ENCODE measurements at regions not wholly inside any gene's neighbourhood (a gene's known extent, or its start where the extent isn't known, plus 50 kb on each side); places are given as distances from the start of the nearest gene placed in this dataset.

DNA sequence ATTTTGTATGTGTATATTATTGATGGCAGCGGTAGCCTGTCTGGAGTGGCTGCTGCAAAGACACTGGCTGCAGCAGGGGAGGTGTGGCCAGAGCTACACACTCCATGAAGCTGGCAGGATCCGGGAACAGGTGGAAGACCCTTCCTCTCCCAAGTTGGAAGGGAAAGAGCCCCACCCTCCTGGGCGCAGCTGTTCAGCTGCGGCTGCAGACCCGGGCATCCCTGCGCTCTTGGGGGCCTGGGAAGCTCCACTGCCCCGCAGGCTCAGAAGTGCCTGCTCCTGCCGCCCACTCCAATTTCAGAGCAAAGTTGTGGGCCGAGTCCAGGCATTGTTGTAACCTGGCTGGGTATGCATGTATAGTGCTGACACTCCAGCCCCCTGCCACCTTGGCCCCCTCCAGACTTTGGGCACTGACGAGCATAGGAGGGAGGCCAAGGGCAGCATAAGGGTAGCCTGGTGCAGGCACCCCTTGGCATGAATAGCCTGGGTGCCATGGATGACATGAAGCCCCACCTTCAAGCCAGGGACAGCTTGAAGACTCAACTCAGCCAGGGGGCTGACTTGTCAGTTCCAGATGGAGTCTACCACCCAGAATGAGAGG, 90.7 kb upstream of the TMEM168 start:
- DNase-seq (ENCODE audit: low spot score) (no peak), ATAC-seq (no peak)
- CTCF ChIA-PET, result interaction anchor here (2.6 kb wide), 1 partner anchor 12 kb away, joined by 17 read pairs; no protein-coding TSS in a partner anchor
- H3K4me3 Mint-ChIP-seq, result no peak overlapping the region
- no peak overlapping the region for H3K27ac Mint-ChIP-seq
- no peak for TF ChIP-seq FOXP1 (CRISPR knock-in tag; IDR thresholded peaks at IDR 0.05; ENCODE audit: borderline replicate concordance)
- no peaks in the 10 kb centered on the region; the same call in 1 of the 2 replicates for H3K4me1 Mint-ChIP-seq
- POLR2A ChIA-PET, result no interaction called here
- H3K36me3 Mint-ChIP-seq, result peaks cover 17% of the 10 kb centered on the region
- H3K9me3 Mint-ChIP-seq, result peaks cover 12% of the 10 kb centered on the region
- no peaks in the 10 kb centered on the region for H3K27me3 Mint-ChIP-seq (ENCODE audit: low read depth)

GRCh38 chr7:112877691-112878460, 87.7 kb upstream of the TMEM168 start:
- CTCF ChIA-PET, result interaction anchor here (2.0 kb wide), 1 partner anchor 9 kb away, joined by 8 read pairs; no protein-coding TSS in a partner anchor
- no peak for TF ChIP-seq NFE2L1 (CRISPR knock-in tag; IDR thresholded peaks at IDR 0.05)
- TF ChIP-seq, protein P1, sequence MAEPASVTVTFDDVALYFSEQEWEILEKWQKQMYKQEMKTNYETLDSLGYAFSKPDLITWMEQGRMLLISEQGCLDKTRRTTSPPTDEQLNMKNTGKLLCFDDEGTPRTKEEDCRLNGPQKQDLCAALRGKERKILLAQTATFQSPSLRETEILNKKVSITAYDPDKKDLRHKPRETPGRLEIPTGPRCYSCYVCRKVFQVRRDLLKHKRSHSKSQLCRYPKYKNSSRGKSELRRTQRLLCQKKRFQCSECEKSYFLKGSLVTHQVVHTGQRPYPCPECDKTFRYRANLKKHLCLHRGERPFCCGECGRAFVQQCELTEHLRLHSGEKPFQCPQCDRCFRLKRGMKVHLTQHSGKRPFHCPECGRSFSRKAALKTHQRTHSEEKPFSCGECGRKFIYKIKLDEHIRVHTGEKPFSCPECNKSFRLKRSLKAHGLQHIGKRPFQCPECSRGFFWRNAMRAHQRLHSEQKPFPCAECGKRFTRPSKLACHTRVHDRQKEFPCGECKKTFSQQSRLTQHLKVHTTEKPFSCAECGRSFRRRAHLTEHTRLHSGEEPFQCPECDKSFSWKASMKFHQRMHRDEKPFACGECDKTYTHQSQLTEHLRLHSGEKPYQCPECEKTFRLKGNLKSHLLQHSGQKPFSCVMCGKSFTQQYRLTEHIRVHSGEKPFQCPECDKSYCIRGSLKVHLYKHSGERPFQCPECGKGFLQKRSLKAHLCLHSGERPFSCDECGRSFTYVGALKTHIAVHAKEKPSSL (CRISPR knock-in tag; conservative IDR thresholded peaks at IDR 0.05), result no peak
- no peak for TF ChIP-seq ZNF232 (CRISPR knock-in tag; IDR thresholded peaks at IDR 0.05)
- TF ChIP-seq, protein P2, sequence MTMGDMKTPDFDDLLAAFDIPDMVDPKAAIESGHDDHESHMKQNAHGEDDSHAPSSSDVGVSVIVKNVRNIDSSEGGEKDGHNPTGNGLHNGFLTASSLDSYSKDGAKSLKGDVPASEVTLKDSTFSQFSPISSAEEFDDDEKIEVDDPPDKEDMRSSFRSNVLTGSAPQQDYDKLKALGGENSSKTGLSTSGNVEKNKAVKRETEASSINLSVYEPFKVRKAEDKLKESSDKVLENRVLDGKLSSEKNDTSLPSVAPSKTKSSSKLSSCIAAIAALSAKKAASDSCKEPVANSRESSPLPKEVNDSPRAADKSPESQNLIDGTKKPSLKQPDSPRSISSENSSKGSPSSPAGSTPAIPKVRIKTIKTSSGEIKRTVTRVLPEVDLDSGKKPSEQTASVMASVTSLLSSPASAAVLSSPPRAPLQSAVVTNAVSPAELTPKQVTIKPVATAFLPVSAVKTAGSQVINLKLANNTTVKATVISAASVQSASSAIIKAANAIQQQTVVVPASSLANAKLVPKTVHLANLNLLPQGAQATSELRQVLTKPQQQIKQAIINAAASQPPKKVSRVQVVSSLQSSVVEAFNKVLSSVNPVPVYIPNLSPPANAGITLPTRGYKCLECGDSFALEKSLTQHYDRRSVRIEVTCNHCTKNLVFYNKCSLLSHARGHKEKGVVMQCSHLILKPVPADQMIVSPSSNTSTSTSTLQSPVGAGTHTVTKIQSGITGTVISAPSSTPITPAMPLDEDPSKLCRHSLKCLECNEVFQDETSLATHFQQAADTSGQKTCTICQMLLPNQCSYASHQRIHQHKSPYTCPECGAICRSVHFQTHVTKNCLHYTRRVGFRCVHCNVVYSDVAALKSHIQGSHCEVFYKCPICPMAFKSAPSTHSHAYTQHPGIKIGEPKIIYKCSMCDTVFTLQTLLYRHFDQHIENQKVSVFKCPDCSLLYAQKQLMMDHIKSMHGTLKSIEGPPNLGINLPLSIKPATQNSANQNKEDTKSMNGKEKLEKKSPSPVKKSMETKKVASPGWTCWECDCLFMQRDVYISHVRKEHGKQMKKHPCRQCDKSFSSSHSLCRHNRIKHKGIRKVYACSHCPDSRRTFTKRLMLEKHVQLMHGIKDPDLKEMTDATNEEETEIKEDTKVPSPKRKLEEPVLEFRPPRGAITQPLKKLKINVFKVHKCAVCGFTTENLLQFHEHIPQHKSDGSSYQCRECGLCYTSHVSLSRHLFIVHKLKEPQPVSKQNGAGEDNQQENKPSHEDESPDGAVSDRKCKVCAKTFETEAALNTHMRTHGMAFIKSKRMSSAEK (CRISPR knock-in tag; IDR thresholded peaks at IDR 0.05; ENCODE audit: borderline replicate concordance), result no peak
- TF ChIP-seq HMGXB4 (CRISPR knock-in tag; IDR thresholded peaks at IDR 0.05), result no peak
- no peak for TF ChIP-seq PRDM15 (CRISPR knock-in tag; IDR thresholded peaks at IDR 0.05)
- no peak for TF ChIP-seq ATF3 (CRISPR knock-in tag; conservative IDR thresholded peaks at IDR 0.05)
- no peak for TF ChIP-seq RELA (CRISPR knock-in tag; IDR thresholded peaks at IDR 0.05; ENCODE audit: borderline replicate concordance)
- no peak for TF ChIP-seq NFYB (CRISPR knock-in tag; conservative IDR thresholded peaks at IDR 0.05; ENCODE audit: low read depth)
- TF ChIP-seq, protein P3, sequence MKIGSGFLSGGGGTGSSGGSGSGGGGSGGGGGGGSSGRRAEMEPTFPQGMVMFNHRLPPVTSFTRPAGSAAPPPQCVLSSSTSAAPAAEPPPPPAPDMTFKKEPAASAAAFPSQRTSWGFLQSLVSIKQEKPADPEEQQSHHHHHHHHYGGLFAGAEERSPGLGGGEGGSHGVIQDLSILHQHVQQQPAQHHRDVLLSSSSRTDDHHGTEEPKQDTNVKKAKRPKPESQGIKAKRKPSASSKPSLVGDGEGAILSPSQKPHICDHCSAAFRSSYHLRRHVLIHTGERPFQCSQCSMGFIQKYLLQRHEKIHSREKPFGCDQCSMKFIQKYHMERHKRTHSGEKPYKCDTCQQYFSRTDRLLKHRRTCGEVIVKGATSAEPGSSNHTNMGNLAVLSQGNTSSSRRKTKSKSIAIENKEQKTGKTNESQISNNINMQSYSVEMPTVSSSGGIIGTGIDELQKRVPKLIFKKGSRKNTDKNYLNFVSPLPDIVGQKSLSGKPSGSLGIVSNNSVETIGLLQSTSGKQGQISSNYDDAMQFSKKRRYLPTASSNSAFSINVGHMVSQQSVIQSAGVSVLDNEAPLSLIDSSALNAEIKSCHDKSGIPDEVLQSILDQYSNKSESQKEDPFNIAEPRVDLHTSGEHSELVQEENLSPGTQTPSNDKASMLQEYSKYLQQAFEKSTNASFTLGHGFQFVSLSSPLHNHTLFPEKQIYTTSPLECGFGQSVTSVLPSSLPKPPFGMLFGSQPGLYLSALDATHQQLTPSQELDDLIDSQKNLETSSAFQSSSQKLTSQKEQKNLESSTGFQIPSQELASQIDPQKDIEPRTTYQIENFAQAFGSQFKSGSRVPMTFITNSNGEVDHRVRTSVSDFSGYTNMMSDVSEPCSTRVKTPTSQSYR (CRISPR knock-in tag; IDR thresholded peaks at IDR 0.05), result no peak
- TF ChIP-seq TEAD4 (CRISPR knock-in tag; IDR thresholded peaks at IDR 0.05), result no peak
- TF ChIP-seq SP1 (CRISPR knock-in tag; conservative IDR thresholded peaks at IDR 0.05), result no peak
- no peak for TF ChIP-seq TCF7 (CRISPR knock-in tag; IDR thresholded peaks at IDR 0.05; ENCODE audit: low read depth)
- TF ChIP-seq, protein P4, sequence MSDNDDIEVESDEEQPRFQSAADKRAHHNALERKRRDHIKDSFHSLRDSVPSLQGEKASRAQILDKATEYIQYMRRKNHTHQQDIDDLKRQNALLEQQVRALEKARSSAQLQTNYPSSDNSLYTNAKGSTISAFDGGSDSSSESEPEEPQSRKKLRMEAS (CRISPR knock-in tag; IDR thresholded peaks at IDR 0.05), result no peak
- TF ChIP-seq, protein P5, sequence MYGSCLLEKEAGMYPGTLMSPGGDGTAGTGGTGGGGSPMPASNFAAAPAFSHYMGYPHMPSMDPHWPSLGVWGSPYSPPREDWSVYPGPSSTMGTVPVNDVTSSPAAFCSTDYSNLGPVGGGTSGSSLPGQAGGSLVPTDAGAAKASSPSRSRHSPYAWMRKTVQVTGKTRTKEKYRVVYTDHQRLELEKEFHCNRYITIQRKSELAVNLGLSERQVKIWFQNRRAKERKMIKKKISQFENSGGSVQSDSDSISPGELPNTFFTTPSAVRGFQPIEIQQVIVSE (CRISPR knock-in tag; IDR thresholded peaks at IDR 0.05; ENCODE audit: borderline replicate concordance), result no peak

More at GRCh38 chr7:112877691-112878460, 87.7 kb upstream of the TMEM168 start:
- Mint-ChIP-seq H3K4me3 (no peak overlapping the region), H3K27me3 (ENCODE audit: low read depth) (no peaks in the 10 kb centered on the region), H3K4me1 (no peaks in the 10 kb centered on the region), H3K36me3 (no peaks in the 10 kb centered on the region), H3K9me3 (no peaks in the 10 kb centered on the region), H3K27ac (no peak overlapping the region)
- ATAC-seq, result no peak
- no peak for DNase-seq (ENCODE audit: low spot score)
- POLR2A ChIA-PET, result no interaction called here

Measured in WTC11 (cell line).